ENCODE measurements at regions not wholly inside any gene's neighbourhood (a gene's known extent, or its start where the extent isn't known, plus 50 kb on each side); places are given as distances from the start of the nearest gene placed in this dataset.
"Not testable (repeated sequence)": the region's sequence is repeated elsewhere in the genome, so short reads cannot be mapped to it uniquely, and the experiment has no call there.

DNA sequence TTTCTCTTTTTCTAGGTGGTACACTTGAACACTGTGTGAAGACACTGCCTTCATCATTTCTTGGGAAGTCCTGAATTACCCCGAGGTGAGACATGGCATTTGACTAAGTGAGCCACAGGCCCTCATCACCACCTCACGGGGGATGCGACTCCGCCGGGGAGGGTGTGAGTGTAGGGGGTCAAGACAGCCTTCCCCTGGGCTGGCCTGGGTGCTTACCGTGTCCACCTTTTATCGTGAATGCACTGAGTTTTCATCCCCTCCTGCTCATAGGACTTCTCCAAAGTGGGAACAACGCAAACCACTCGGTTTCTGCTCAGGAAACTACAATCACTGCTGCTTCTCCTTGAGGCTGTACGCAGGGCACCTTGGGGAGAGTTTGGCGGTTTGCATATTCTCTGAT lies 176.9 kb downstream of the SH2D4B start:
- peaks cover 12% of the 10 kb centered on the region for H3K27me3 ChIP-seq (ENCODE audit: low read depth)
- DNase-seq (no peak), ATAC-seq (no peak)
- no peaks in the 10 kb centered on the region for H3K4me1 ChIP-seq
- H3K9me3 ChIP-seq, result no peaks in the 10 kb centered on the region
- TF ChIP-seq, protein P1, sequence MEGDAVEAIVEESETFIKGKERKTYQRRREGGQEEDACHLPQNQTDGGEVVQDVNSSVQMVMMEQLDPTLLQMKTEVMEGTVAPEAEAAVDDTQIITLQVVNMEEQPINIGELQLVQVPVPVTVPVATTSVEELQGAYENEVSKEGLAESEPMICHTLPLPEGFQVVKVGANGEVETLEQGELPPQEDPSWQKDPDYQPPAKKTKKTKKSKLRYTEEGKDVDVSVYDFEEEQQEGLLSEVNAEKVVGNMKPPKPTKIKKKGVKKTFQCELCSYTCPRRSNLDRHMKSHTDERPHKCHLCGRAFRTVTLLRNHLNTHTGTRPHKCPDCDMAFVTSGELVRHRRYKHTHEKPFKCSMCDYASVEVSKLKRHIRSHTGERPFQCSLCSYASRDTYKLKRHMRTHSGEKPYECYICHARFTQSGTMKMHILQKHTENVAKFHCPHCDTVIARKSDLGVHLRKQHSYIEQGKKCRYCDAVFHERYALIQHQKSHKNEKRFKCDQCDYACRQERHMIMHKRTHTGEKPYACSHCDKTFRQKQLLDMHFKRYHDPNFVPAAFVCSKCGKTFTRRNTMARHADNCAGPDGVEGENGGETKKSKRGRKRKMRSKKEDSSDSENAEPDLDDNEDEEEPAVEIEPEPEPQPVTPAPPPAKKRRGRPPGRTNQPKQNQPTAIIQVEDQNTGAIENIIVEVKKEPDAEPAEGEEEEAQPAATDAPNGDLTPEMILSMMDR (IDR thresholded peaks at IDR 0.05), result no peak
- H3K4me3 ChIP-seq, result no peak overlapping the region
- no peaks in the 10 kb centered on the region for H3K36me3 ChIP-seq
- intact Hi-C loops (cut with DNase I), result no loop called here
- no peak overlapping the region for H3K27ac ChIP-seq

- TF ChIP-seq, protein P1 (IDR thresholded peaks at IDR 0.05), result no peak
- DNase-seq, result no peak
- Histone ChIP-seq H3K27ac (no peak overlapping the region), H3K4me3 (no peak overlapping the region), H3K27me3 (ENCODE audit: low read depth) (peaks cover 12% of the 10 kb centered on the region), H3K36me3 (no peaks in the 10 kb centered on the region), H3K9me3 (no peaks in the 10 kb centered on the region), H3K4me1 (no peaks in the 10 kb centered on the region)
- intact Hi-C loops (cut with DNase I), result no loop called here
- ATAC-seq, result no peak
Observed at GRCh38 chr10:80718024-80718423, 180.3 kb downstream of the SH2D4B start.

- TF ChIP-seq, protein P1 (IDR thresholded peaks at IDR 0.05), result no peak
- ATAC-seq, result no peak
Observed at GRCh38 chr10:80719935-80720334, 182.2 kb downstream of the SH2D4B start.

DNA sequence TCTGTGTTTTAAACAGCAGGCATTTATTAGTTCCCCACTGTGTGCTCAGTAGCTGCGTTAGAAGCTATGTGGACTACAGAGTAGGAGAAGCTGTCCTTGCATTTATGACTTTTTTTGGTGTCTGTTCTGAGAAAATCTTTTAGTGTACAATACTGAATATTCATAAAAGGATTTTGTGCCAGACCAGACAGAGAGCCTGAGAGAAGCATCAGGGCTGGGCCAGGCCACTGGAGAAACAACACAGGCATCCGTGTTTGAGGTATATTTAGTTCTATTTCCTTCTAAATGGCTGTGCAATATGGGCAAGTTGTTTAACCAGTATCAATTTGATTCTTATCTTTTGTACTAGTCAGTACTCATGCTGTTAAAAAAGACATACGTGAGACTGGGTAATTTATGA lies 182.8 kb downstream of the SH2D4B start:
- TF ChIP-seq, protein P1 (IDR thresholded peaks at IDR 0.05), result no peak
- H3K27ac ChIP-seq, result no peak overlapping the region
- no peak for ATAC-seq
- no peaks in the 10 kb centered on the region for H3K27me3 ChIP-seq (ENCODE audit: low read depth)
- H3K36me3 ChIP-seq, result no peaks in the 10 kb centered on the region
- no peaks in the 10 kb centered on the region for H3K4me1 ChIP-seq
- DNase-seq, result no peak
- H3K9me3 ChIP-seq, result no peaks in the 10 kb centered on the region
- intact Hi-C loops (cut with DNase I), result no loop called here
- H3K4me3 ChIP-seq, result no peak overlapping the region

More at GRCh38 chr10:80719935-80720334, 182.2 kb downstream of the SH2D4B start:
- Histone ChIP-seq H3K4me3 (no peak overlapping the region), H3K27me3 (ENCODE audit: low read depth) (peaks cover 2% of the 10 kb centered on the region), H3K36me3 (no peaks in the 10 kb centered on the region), H3K4me1 (no peaks in the 10 kb centered on the region), H3K27ac (no peak overlapping the region), H3K9me3 (no peaks in the 10 kb centered on the region)
- intact Hi-C loops (cut with DNase I), result no loop called here
- DNase-seq, result no peak

DNA sequence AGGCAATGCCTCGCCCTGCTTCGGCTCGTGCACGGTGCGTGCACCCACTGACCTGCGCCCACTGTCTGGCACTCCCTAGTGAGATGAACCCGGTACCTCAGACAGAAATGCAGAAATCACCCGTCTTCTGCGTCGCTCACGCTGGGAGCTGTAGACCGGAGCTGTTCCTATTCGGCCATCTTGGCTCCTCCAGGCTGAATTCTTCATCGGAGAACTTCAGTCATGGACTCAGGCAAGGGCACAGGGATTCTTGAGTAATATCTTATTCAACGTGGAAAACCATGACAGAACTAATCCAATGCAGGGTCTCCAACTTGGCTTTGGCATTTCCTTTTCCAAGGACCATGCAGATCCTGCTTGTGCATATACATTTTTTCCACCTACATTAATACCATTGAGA lies 190.7 kb downstream of the SH2D4B start:
- H3K27me3 ChIP-seq (ENCODE audit: low read depth); H3K4me3 ChIP-seq; H3K27ac ChIP-seq; ATAC-seq; H3K9me3 ChIP-seq; H3K36me3 ChIP-seq; intact Hi-C loops (cut with DNase I); DNase-seq; H3K4me1 ChIP-seq: not testable (repeated sequence)

- Histone ChIP-seq H3K27me3 (ENCODE audit: low read depth) (no peaks in the 10 kb centered on the region), H3K36me3 (no peaks in the 10 kb centered on the region), H3K4me1 (no peaks in the 10 kb centered on the region), H3K27ac (no peak overlapping the region), H3K4me3 (no peak overlapping the region), H3K9me3 (no peaks in the 10 kb centered on the region)
- ATAC-seq (no peak), DNase-seq (no peak)
- intact Hi-C loops (cut with DNase I), result no loop called here
- TF ChIP-seq, protein P1 (IDR thresholded peaks at IDR 0.05), result no peak
Observed at GRCh38 chr10:80729896-80730295, 192.2 kb downstream of the SH2D4B start.

Data from lower lobe of right lung (tissue), 2 donors.